K562 (cell line): ENCODE measurements at regions not wholly inside any gene's neighbourhood (a gene's known extent, or its start where the extent isn't known, plus 50 kb on each side); places are given as distances from the start of the nearest gene placed in this dataset.

Experiments
- CTCF ChIP-seq, 3 experiments: IDR thresholded peaks in 2 of 3; conservative IDR thresholded peaks in 1 of 3; 2 replicates each; pipeline ENCODE4 v1.5.1; 2011 to 2012; ENCODE audit warnings: low read length in 3 of 3, mild to moderate bottlenecking in 3 of 3, control low read depth in 2 of 3, improper control_type of control experiment in 1 of 3, inconsistent platforms in 1 of 3, low read depth in 1 of 3, mixed read lengths in 1 of 3, moderate library complexity in 1 of 3; ENCODE audit not compliant: insufficient read depth in 2 of 3
- PPARD ChIP-seq: fragments of 250-450 bp; sonication (Bioruptor Pico); IDR thresholded peaks from 2 replicates; pipeline ENCODE4 v1.8.0; 2022; ENCODE audit warnings: inconsistent platforms, mild to moderate bottlenecking, moderate library complexity
- SREBF1 ChIP-seq: fragments of 150-350 bp; IDR thresholded peaks from 2 replicates; pipeline ENCODE4 v1.6.1; 2014; ENCODE audit warnings: antibody characterized with exemption, low read depth, low read length, borderline replicate concordance
- TCF7L2 ChIP-seq: fragments of 150-350 bp; IDR thresholded peaks from 2 replicates; pipeline ENCODE4 v1.6.1; 2016; ENCODE audit warnings: low read depth, mild to moderate bottlenecking, low read length, moderate library complexity
- USF1 ChIP-seq: sonication (generic); formaldehyde crosslinking; IDR thresholded peaks from 2 replicates; pipeline ENCODE4 v1.9.0; 2022; ENCODE audit warnings: mild to moderate bottlenecking, missing genetic modification reagents
- ZNF224 ChIP-seq: sonication (generic); formaldehyde crosslinking; IDR thresholded peaks from 2 replicates; pipeline ENCODE4 v1.8.0; 2022; ENCODE audit warnings: mild to moderate bottlenecking, missing genetic modification reagents

- TF ChIP-seq TCF7L2 (no peak), ZNF224 (CRISPR knock-in tag) (no peak), PPARD (no peak), SREBF1 (no peak), CTCF (IDR thresholded peaks at IDR 0.05 in 2 of 3, conservative IDR thresholded peaks at IDR 0.05 in 1 of 3; ENCODE audit: insufficient read depth in 2 of 3, low read depth in 1 of 3, low read length in 3 of 3) (peak in 2 of 3 experiments; percentile 19 to 28; a peak in 2 of 6 replicates), USF1 (CRISPR knock-in tag) (no peak)
Measured at GRCh38 chr7:18119985-18120384, 92.3 kb upstream of the PRPS1L1 start.
